Hematopoietic multipotent progenitor cell (in vitro differentiated cells): ENCODE measurements at regions not wholly inside any gene's neighbourhood (a gene's known extent, or its start where the extent isn't known, plus 50 kb on each side); places are given as distances from the start of the nearest gene placed in this dataset.

Source experiments
- DNase-seq, 3 donors: peaks; one replicate each; pipeline ENCODE4 v3.0.0-alpha.2; 2011 to 2015; ENCODE audit warnings: low read depth in 2 of 3, low spot score in 2 of 3

DNA sequence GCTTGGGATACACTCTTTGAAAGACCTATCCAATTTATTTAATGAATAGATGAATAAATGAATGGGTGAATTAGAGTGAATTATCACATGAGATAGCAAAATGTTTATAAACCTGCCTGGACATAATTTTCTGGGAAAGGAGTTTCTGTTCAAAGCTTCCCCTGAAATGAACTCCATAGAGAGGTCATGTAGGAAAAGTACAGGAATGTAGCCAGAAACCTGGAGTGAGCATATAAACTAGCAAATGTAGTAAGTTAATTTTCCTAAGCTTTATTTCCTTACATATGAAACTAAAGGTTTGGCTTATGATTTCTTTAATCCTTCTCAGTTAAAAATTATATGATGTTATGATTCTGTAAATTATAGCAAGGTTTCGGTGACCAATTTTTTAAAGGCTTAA lies 380.3 kb upstream of the RSPO3 start:
- DNase-seq, result no peak

GRCh38 chr6:126738641-126739040 lies 379.8 kb upstream of the RSPO3 start:
- DNase-seq, result no peak

GRCh38 chr6:126743076-126743475 lies 375.4 kb upstream of the RSPO3 start:
- no peak for DNase-seq

GRCh38 chr6:126747728-126748540 lies 370.5 kb upstream of the RSPO3 start:
- DNase-seq, result no peak

GRCh38 chr6:126753606-126754005 lies 364.9 kb upstream of the RSPO3 start:
- DNase-seq, result no peak

DNA sequence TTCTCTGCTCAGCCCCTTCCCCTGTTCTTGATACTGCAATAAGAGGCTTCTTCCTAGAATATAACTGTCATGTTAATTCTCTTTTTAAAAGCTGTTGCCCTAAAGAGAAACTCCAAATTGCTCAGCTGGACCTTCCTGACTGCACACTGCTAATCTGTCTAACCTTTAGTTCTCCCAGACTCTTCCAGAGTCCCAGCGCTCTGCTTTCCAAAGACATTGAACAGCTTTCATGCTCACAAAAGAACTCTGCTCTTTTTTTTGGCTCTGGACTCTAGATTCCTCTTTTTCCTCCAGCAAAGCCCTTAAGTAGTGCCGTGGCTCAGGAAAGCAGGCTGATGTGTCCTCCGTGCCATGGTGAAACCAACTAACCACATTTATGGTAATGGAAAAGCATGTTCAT lies 356.6 kb upstream of the RSPO3 start:
- no peak for DNase-seq

- DNase-seq, result no peak
These were observed 354.4 kb upstream of the RSPO3 start for GRCh38 chr6:126764104-126764503.

DNA sequence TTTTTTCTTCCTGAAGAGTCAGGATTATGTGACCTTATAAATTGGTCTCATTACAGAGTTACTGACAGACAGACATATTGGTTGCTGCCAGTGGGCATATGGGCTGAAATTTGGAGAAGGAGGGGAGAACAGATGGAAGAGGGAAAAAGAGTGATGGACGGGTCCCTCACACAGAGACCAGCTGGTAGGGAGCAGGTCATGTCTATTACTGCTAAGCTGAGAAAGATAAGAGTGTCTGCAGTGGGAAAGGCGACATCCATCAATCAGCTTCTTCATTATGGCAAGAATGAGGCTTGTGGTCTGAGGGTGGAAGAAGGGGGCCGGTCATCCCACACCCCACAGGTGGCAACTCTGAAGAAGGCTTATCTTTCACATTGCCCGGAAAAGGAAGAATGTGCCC lies 353.8 kb upstream of the RSPO3 start:
- no peak for DNase-seq

DNA sequence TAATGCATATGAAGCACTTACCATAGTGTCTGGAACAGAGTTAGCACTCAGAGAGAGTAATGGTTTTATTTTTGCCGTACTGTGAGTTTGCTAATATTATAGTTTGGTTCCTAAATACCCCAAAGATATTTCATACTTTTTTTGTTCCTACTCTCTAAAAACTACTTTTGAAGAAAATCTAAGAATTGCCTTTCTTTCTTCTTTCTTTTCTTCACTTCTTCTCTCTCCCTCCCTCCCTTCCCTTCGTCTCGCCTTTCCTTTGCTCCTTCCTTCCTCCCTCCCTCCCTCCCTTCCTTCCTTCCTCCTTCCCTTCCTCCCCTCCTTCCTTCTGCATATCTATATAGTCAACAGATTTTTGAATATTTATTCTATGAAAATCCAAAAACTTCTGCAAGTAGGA lies 351.7 kb upstream of the RSPO3 start:
- no peak for DNase-seq

DNA sequence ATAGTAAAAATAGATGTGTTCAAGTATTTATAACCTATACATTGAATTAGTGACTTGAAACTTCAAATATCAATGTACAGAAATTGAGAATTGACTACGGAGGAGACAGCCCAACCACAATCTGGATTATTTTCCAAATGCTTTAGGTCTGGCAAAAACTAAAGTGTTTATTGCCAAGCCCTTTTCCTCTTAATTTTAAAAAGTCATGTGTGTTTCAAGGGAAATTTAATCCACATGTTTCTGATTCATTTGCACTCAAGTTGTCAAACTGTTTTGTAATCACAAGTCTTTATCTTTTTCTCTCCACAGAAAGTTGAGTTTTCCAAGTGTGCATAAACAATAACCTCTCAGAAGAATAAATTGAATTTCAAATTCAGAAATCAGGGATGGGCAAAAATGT lies 350.8 kb upstream of the RSPO3 start:
- no peak for DNase-seq

DNA sequence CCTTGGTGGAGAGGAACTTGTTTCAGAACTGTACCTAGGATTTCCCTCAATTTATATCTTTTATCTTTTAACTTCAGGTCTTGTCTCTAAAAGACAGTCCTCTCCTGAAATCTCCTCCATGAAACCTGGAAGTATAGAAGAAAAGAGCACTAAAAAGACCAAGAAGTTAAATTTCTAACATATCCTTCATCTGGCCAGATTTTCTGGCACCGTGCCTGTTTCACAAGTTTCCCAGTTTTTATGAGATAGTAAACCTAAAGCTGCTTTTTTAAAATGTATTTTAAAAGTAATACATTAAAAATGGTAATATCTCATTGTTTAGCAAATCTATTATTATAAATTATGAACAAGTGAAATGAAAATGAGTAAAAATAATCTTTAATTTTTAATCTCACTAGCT lies 348.3 kb upstream of the RSPO3 start:
- no peak for DNase-seq

GRCh38 chr6:126773112-126773805 lies 345.2 kb upstream of the RSPO3 start:
- no peak for DNase-seq

GRCh38 chr6:126779331-126779730 lies 339.1 kb upstream of the RSPO3 start:
- DNase-seq, result no peak

DNA sequence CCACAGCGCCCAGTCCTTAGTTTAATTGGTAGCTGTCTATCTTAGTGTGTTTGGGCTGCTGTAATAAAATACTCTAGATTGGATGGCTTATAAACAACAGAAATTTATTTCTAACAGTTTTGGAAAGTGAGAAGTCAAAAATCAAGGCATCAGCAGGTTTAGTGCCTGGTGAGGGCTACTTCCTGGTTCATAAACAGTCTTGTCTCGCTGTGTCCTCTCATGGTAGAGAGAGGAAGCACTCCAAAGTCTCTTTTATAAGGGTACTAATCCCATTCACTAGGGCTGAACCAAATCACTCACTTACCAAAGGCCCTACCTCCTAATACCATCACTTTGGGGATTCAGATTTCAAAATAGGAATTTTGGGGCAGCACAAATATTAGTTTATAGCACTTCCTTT lies 336.9 kb upstream of the RSPO3 start:
- no peak for DNase-seq

DNA sequence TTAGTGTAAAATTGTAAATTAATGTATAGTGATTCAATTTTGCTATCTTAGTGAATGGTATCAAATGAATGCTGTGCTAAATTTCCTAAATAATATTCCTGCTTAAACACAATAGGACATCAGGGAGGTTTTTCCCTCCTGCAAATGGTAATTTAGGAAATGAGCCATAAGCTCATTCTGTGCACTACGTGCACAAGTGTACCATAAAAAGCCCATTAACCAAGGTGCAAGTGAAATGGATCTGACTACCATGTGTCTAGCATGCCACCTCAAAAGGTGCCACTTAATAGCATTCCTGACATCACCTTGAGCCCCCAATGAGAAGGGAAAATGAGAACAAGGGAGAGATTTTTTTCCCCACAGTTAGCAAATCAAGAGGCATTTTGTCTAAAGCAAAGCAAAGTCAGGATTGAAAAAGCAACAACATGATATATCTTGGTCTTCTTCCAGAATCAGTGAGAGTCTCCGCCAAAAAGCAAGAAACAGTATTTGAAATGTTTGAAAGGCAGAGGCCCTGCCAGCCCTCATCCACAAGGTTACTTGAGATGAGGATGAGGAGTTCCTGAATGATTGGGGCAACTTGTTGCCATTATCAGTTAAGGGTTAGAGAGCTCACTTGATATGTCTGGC lies 334.2 kb upstream of the RSPO3 start:
- no peak for DNase-seq

GRCh38 chr6:126786262-126786661 lies 332.2 kb upstream of the RSPO3 start:
- DNase-seq, result no peak

GRCh38 chr6:126787635-126788034 lies 330.8 kb upstream of the RSPO3 start:
- no peak for DNase-seq

- DNase-seq, result no peak
These were observed 329.6 kb upstream of the RSPO3 start for GRCh38 chr6:126788861-126789365.

DNA sequence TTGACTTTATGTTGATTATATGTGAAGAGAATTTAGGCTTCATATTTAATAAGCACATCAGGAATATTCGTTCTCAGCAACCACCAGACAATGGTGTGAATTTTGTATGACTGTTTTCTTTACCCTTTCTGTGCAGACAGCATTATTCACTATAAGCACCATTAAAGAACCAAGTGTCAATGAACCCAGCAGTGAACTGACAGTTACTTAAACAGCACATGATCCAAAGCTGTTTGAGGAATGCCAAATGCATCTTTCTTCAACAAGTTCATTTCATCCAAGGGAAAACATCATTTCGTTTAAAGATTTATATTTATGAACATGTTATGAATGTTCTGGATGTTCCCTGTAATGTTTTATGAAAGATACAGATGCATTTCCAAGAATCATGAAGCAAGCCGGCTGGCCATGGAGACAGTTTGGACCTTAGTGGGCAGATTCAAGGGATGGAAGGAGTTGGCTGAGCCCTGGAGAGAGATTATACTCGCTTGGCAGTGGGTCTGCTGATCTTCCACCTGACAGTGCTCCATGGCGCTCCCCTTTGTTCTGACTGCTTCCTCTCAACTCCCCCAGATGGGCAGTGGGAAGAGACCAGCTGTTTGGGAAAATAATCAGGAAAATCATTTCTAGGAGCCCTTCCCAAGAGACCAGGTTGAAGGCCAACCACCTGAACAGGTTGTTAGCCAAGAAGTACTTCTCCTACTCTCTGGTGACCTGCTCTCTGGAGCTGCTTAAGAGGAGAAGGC lies 326.0 kb upstream of the RSPO3 start:
- no peak for DNase-seq

DNA sequence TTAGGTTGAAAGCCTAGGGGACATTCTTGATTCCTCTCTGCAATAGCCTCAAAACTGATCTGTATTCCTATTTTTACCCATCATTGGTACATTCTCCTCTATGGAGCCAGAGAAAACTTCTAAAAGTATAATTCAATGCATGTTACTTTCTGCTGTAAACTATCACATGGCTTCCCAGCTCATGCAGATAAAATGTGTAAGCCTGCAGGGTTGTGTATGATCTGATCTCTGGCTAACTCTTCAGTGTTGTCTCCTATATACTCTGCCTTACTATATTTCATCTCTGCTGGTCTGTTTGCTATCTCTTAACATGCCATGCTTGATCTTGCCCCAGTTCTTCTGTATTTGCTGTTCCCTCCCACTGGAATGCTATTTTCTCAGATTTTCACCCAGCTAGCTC lies 323.3 kb upstream of the RSPO3 start:
- no peak for DNase-seq

- no peak for DNase-seq
These were observed 320.5 kb upstream of the RSPO3 start for GRCh38 chr6:126797981-126798380.
